ENCODE measurements at regions not wholly inside any gene's neighbourhood (a gene's known extent, or its start where the extent isn't known, plus 50 kb on each side); places are given as distances from the start of the nearest gene placed in this dataset.
"Not testable (repeated sequence)": the region's sequence is repeated elsewhere in the genome, so short reads cannot be mapped to it uniquely, and the experiment has no call there.

GRCh38 chr20:47887477-47888080, 102.3 kb upstream of the SULF2 start:
- Histone ChIP-seq H3K27me3 (ENCODE audit: low read depth, low read length) (peaks cover 26% of the 10 kb centered on the region; the same call in 1 of the 2 replicates), H3K9me3 (ENCODE audit: insufficient read depth, low read length) (no peaks in the 10 kb centered on the region), H3K4me1 (ENCODE audit: low read length) (no peaks in the 10 kb centered on the region), H3K36me3 (replicated peaks; ENCODE audit: low read depth, low read length) (no peaks in the 10 kb centered on the region), H3K4me3 (ENCODE audit: low read length) (no peak overlapping the region), H3K4me2 (ENCODE audit: low read length) (no peak overlapping the region), H4K20me1 (ENCODE audit: insufficient read depth, low read length) (no peaks in the 10 kb centered on the region), H3K27ac (ENCODE audit: low read length) (no peak overlapping the region), H3K9ac (ENCODE audit: low read length) (no peak overlapping the region), H3K79me2 (ENCODE audit: low read length) (no peaks in the 10 kb centered on the region), H2AFZ (ENCODE audit: low read depth, low read length) (no peak overlapping the region)
- TF ChIP-seq CTCF (IDR thresholded peaks at IDR 0.05; ENCODE audit: low read depth, low read length) (no peak), EZH2phosphoT487 (IDR thresholded peaks at IDR 0.05; ENCODE audit: low read depth) (no peak)

- H3K9me3 ChIP-seq (ENCODE audit: insufficient read depth, low read length): no peaks in the 10 kb centered on the region
- H3K4me3 ChIP-seq (ENCODE audit: low read length): no peak overlapping the region
- H3K79me2 ChIP-seq (ENCODE audit: low read length): no peaks in the 10 kb centered on the region
- H3K9ac ChIP-seq (ENCODE audit: low read length): no peak overlapping the region
- no peaks in the 10 kb centered on the region for H3K36me3 ChIP-seq (replicated peaks; ENCODE audit: low read depth, low read length)
- no peaks in the 10 kb centered on the region for H3K4me1 ChIP-seq (ENCODE audit: low read length)
- TF ChIP-seq CTCF (IDR thresholded peaks at IDR 0.05; ENCODE audit: low read depth, low read length): no peak
- TF ChIP-seq EZH2phosphoT487 (IDR thresholded peaks at IDR 0.05; ENCODE audit: low read depth): no peak
- no peaks in the 10 kb centered on the region for H4K20me1 ChIP-seq (ENCODE audit: insufficient read depth, low read length)
- H2AFZ ChIP-seq (ENCODE audit: low read depth, low read length): no peak overlapping the region
- no peak overlapping the region for H3K27ac ChIP-seq (ENCODE audit: low read length)
- peaks cover 27% of the 10 kb centered on the region; the same call in 1 of the 2 replicates for H3K27me3 ChIP-seq (ENCODE audit: low read depth, low read length)
- H3K4me2 ChIP-seq (ENCODE audit: low read length): no peak overlapping the region
Observed at GRCh38 chr20:47887064-47887463, 101.8 kb upstream of the SULF2 start.

- no peak overlapping the region for H3K9ac ChIP-seq (ENCODE audit: low read length)
- H3K27me3 ChIP-seq (ENCODE audit: low read depth, low read length): peaks cover 27% of the 10 kb centered on the region; the same call in 1 of the 2 replicates
- H3K4me1 ChIP-seq (ENCODE audit: low read length): no peaks in the 10 kb centered on the region
- H3K4me3 ChIP-seq (ENCODE audit: low read length): no peak overlapping the region
- H3K9me3 ChIP-seq (ENCODE audit: insufficient read depth, low read length): no peaks in the 10 kb centered on the region
- H3K27ac ChIP-seq (ENCODE audit: low read length): no peak overlapping the region
- H2AFZ ChIP-seq (ENCODE audit: low read depth, low read length): no peak overlapping the region
- TF ChIP-seq EZH2phosphoT487 (IDR thresholded peaks at IDR 0.05; ENCODE audit: low read depth) (no peak), CTCF (IDR thresholded peaks at IDR 0.05; ENCODE audit: low read depth, low read length) (no peak)
- no peak overlapping the region for H3K4me2 ChIP-seq (ENCODE audit: low read length)
- no peaks in the 10 kb centered on the region for H4K20me1 ChIP-seq (ENCODE audit: insufficient read depth, low read length)
- no peaks in the 10 kb centered on the region for H3K36me3 ChIP-seq (replicated peaks; ENCODE audit: low read depth, low read length)
- H3K79me2 ChIP-seq (ENCODE audit: low read length): no peaks in the 10 kb centered on the region
Observed at GRCh38 chr20:47886454-47887041, 101.3 kb upstream of the SULF2 start.

- H3K4me3 ChIP-seq (ENCODE audit: low read length): no peak overlapping the region
- no peaks in the 10 kb centered on the region for H4K20me1 ChIP-seq (ENCODE audit: insufficient read depth, low read length)
- no peaks in the 10 kb centered on the region for H3K79me2 ChIP-seq (ENCODE audit: low read length)
- H3K27ac ChIP-seq (ENCODE audit: low read length): no peak overlapping the region
- H3K9me3 ChIP-seq (ENCODE audit: insufficient read depth, low read length): no peaks in the 10 kb centered on the region
- H3K36me3 ChIP-seq (replicated peaks; ENCODE audit: low read depth, low read length): no peaks in the 10 kb centered on the region
- H3K4me1 ChIP-seq (ENCODE audit: low read length): no peaks in the 10 kb centered on the region
- TF ChIP-seq EZH2phosphoT487 (IDR thresholded peaks at IDR 0.05; ENCODE audit: low read depth) (no peak), CTCF (IDR thresholded peaks at IDR 0.05; ENCODE audit: low read depth, low read length) (no peak)
- H3K4me2 ChIP-seq (ENCODE audit: low read length): no peak overlapping the region
- H3K9ac ChIP-seq (ENCODE audit: low read length): no peak overlapping the region
- H3K27me3 ChIP-seq (ENCODE audit: low read depth, low read length): peaks cover 27% of the 10 kb centered on the region; the same call in 1 of the 2 replicates
- no peak overlapping the region for H2AFZ ChIP-seq (ENCODE audit: low read depth, low read length)
Observed at GRCh38 chr20:47885909-47886453, 100.7 kb upstream of the SULF2 start.

- H3K36me3 ChIP-seq (replicated peaks; ENCODE audit: low read depth, low read length); H3K9ac ChIP-seq (ENCODE audit: low read length); H3K4me1 ChIP-seq (ENCODE audit: low read length); H3K4me2 ChIP-seq (ENCODE audit: low read length); H3K27ac ChIP-seq (ENCODE audit: low read length); H3K9me3 ChIP-seq (ENCODE audit: insufficient read depth, low read length); H2AFZ ChIP-seq (ENCODE audit: low read depth, low read length); H3K4me3 ChIP-seq (ENCODE audit: low read length); H4K20me1 ChIP-seq (ENCODE audit: insufficient read depth, low read length); H3K79me2 ChIP-seq (ENCODE audit: low read length): not testable (repeated sequence)
- peaks cover 27% of the 10 kb centered on the region; the same call in 1 of the 2 replicates for H3K27me3 ChIP-seq (ENCODE audit: low read depth, low read length)
Observed at GRCh38 chr20:47883940-47884339, 98.7 kb upstream of the SULF2 start.
